ENCODE measurements at regions not wholly inside any gene's neighbourhood (a gene's known extent, or its start where the extent isn't known, plus 50 kb on each side); places are given as distances from the start of the nearest gene placed in this dataset.
"Not testable (repeated sequence)": the region's sequence is repeated elsewhere in the genome, so short reads cannot be mapped to it uniquely, and the experiment has no call there.

- no peak for DNase-seq (ENCODE audit: low read depth in 2 of 2)
Measured at GRCh38 chr6:121020656-121021055, 313.6 kb downstream of the TBC1D32 start.

- DNase-seq (ENCODE audit: low read depth in 2 of 2): no peak
Measured at GRCh38 chr6:121008553-121008952, 325.7 kb downstream of the TBC1D32 start.

- no peak for DNase-seq (ENCODE audit: low read depth in 2 of 2)
Measured at GRCh38 chr6:121006024-121006423, 328.3 kb downstream of the TBC1D32 start.

DNA sequence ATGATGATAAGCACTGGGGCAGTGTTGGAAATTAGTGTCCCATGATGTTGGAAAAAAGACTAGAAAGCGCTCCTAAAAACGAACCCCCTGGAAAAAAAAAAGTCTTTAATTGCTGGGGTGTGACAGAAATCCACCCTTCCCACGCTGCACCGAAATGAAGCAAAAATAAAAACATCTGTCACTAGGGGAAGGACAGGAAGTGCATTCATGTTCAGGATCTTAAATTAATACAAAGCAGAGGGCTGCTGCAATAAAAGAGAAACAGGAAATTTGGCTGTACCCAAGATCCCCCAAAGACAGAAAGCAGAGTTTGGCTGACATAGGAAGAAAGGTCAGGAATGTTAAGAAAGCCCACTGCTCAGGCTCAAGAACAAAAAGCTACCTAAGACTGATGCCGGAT lies 333.9 kb downstream of the TBC1D32 start:
- DNase-seq (ENCODE audit: low read depth in 2 of 2): no peak

DNA sequence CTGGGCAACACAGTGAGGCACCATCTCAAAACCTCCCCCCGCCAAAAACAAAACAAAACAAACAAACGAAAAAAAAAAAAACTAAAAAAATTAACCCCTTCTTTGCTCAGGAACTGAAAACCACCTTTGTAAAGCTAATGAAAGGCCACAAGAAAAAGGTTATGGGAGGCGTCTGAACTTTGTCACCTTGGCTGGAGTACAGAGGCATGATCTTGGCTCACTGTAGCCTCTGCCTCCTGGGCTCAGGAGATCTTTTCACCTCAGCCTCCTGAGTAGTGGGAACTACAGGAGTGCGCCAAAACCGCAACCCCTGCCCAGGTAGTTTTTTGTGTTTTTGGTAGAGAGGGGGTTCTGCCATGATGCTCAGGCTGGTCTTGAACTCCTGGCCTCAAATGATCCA lies 337.9 kb downstream of the TBC1D32 start:
- no peak for DNase-seq (ENCODE audit: low read depth in 2 of 2)

DNA sequence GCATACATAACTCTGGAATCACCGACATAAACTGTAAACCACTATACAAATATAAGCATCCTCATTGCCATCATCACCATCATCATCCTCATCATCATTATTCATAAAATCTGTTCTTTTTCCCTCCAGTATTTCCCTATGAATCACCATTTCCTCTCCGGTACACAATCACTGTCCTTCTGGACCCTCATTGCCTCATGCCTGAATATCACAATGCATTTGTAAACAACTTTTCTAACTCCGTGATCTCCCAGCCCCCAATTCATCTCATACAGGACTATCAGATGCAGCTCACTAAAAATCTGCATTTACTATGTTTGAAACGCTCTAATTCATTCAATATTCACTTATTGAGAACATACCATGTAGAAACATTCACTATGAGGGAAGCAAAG lies 339.7 kb downstream of the TBC1D32 start:
- no peak for DNase-seq (ENCODE audit: low read depth in 2 of 2)

DNA sequence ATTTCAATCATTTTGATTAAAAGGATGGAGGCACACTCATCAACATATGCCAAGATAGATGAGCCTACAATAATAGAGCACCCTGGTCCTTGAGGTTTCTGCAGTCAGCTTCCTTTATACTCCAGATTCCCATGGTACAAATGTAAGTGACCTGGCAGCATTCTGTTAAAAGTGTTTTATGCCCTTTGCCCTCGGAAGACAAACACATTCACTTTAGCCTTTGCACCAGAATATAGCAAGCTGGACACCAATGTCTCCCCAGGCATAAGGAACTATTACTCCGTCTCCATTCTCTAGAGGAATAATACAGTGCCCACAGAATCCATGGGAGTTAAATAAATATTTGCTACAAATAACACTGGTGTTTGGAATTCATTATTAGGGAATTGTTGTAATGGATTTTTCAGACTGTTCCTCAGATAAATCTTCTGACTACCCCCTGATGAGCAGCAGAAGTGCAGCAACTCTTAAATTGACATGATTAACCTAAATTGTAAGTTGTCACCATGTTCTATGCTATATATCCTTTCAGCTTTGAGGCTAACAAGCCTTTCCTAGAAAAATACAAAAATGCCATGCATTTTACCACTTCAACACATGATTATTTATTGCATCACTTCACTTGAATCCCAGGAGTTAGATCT lies 340.2 kb downstream of the TBC1D32 start:
- no peak for DNase-seq (ENCODE audit: low read depth in 2 of 2)

GRCh38 chr6:120992257-120992656 lies 342.0 kb downstream of the TBC1D32 start:
- no peak for DNase-seq (ENCODE audit: low read depth in 2 of 2)

DNA sequence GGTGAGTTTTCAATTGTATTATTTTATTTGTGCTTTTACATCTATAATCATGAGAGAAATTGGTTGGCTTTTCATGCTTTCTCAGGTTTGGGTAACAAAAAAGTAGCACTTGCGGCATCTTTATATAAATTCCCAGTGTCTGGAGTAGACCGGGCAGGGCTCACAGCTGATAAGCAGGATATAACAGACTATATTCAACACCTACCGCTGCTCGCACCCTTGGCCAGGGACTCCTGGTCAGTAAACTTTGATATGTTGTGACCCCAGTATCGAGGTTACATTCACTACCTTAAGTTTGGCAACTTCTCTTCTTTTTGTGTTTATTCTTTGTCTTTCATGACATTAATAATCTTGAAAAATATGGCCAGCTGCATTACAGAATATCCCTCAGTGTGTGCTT lies 343.4 kb downstream of the TBC1D32 start:
- DNase-seq (ENCODE audit: low read depth in 2 of 2): no peak

GRCh38 chr6:120981835-120982234 lies 352.4 kb downstream of the TBC1D32 start:
- no peak for DNase-seq (ENCODE audit: low read depth in 2 of 2)

DNA sequence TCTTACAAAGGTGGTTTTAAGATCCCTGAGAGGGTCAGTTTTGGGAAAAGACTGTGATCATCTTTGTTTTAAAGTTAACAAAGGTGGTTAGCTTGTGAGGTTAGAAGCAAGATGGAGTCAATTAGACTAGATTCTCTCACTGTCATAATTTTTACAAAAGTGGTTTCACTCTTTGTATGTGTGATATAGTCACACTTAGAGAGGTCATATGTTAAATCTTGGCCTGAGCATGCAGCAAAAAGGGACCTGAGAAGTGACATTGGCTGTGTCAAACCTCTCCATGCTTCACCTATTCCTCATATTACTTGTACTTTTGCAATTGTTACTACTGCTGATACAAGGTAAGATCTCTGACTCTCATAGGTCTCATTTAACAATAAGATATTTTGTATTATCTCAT lies 368.0 kb downstream of the TBC1D32 start:
- DNase-seq (ENCODE audit: low read depth in 2 of 2): no peak

- no peak for DNase-seq (ENCODE audit: low read depth in 2 of 2)
Measured at GRCh38 chr6:120965814-120966213, 368.5 kb downstream of the TBC1D32 start.

DNA sequence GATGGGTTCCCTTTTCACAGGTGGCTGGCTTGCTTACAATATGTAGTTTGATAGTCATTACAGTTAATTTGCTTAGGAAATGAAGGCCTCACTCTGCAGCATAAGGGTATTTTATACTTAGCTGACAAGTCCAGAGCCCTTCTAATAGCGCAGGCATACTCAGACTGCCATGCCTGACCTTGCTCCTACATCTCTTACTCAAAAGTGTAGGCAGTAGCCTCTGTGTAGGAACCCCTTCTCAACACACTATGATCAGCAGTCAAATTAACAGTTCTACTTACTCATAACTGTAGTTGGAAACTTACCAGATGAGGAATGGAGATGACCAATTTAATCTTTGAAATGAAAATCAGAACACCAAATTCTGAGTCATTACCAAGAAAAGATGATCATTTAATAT lies 373.5 kb downstream of the TBC1D32 start:
- no peak for DNase-seq (ENCODE audit: low read depth in 2 of 2)

- DNase-seq (ENCODE audit: low read depth in 2 of 2): no peak
Measured at GRCh38 chr6:120954111-120954510, 380.2 kb downstream of the TBC1D32 start.

DNA sequence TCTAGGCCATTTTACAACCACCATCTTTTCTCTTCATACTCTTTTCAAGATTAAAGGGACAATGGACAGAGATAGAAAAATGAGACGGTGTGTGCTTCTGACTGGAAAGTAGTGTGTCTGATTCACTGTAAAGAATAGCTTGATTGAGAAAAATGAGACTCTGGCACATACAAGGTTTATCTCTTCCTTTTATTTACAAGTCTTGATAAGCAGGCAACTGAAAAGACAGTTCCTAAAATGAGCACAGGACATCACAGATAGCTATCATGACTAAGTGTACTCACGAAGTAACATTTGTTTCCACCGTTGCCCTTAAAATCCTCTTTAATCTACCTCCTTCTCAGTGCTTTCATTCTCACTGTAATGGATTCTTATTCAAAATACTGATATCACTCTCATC lies 383.0 kb downstream of the TBC1D32 start:
- no peak for DNase-seq (ENCODE audit: low read depth in 2 of 2)

DNA sequence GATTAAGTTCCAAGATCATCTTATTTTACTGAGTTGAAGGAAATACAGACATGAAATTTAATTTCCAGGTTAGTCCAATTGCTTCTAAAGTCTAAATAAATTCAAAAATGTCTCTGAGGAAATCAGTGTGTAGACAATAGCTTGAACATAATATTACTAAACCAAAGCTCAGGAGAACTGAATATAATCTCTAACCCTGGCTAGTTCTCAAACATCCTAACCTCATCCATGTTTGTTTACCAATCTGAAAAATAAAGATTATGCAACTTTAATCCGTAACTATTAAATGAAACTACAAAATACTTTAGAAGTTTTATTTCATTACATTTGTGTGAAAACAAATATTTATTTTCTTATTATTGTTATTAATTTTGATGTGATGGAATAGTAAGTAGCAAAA lies 387.2 kb downstream of the TBC1D32 start:
- DNase-seq (ENCODE audit: low read depth in 2 of 2): no peak

GRCh38 chr6:120945905-120946594 lies 388.2 kb downstream of the TBC1D32 start:
- no peak for DNase-seq (ENCODE audit: low read depth in 2 of 2)

- DNase-seq (ENCODE audit: low read depth in 2 of 2): no peak
Measured at GRCh38 chr6:120938876-120939472, 395.3 kb downstream of the TBC1D32 start.

DNA sequence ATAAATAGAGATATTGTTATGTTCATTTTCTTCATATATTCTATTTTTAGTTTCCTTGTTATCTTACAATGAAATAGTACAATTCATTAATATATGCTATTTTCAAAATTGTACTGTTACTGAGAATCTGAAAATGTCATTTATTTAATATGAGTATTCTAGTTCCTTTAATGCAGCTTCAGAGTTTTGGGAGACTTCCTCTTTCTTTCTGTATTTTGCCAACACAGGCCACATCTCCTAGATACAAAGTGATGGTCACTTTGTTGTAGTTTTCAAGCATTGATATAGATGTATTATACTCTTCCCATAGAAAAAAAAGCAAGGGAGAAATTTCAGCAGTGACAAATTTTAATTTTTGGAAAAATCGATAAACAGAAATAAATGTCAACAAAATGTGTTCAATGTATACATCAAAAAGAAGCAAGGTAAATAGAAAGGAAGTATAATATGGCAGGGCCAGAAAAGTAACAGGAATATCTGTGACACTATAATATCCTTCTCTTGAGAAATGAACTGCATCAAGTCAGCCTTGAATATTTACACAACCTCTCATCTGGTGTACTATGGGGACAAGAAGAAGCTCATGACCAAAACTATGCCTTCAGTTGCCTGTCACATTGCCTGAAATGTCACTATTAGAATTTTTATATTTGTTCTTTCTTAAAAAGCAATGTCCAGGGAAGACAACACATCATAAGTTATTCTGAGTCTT lies 396.0 kb downstream of the TBC1D32 start:
- DNase-seq (ENCODE audit: low read depth in 2 of 2): no peak

- no peak for DNase-seq (ENCODE audit: low read depth in 2 of 2)
Measured at GRCh38 chr6:120935908-120936307, 398.4 kb downstream of the TBC1D32 start.

- DNase-seq (ENCODE audit: low read depth in 2 of 2): no peak
Measured at GRCh38 chr6:120935016-120935415, 399.3 kb downstream of the TBC1D32 start.

DNA sequence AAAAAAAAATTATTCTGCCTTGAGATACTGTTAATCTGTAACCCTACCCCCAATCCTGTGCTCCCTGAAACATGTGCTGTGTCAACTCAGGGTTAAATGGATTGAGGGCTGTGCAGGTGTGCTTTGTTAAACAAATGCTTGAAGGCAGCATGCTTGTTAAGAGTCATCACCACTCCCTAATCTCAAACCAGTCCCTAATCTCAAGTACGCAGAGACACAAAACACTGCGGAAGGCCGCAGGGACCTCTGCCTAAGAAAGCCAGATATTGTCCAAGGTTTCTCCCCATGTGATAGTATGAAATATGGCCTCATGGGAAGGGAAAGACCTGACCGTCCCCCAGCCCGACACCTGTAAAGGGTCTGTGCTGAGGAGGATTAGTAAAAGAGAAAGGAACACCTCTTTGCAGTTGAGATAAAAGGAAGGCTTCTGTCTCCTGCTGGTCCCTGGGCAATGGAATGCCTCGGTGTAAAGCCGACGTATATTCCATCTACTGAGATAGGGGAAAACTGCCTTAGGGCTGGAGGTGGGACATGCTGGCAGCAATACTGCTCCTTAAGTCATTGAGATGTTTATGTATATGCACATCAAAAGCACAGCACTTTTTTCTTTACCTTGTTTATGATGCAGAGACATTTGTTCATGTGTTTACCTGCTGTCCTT lies 402.6 kb downstream of the TBC1D32 start:
- DNase-seq (ENCODE audit: low read depth in 2 of 2): not testable (repeated sequence)
